Iris pigment epithelial cell (primary cell): ENCODE measurements at regions not wholly inside any gene's neighbourhood (a gene's known extent, or its start where the extent isn't known, plus 50 kb on each side); places are given as distances from the start of the nearest gene placed in this dataset.
A peak's percentile ranks its signal among the peaks of the same experiment; 100 is the strongest.
"Not testable (repeated sequence)": the region's sequence is repeated elsewhere in the genome, so short reads cannot be mapped to it uniquely, and the experiment has no call there.

Experiments used
- DNase-seq: peaks from one replicate; pipeline ENCODE4 v3.0.0-alpha.2; 2011; ENCODE audit warnings: low read depth

GRCh38 chr12:87092421-87092820 is 836.2 kb upstream of the MGAT4C start:
- DNase-seq = no peak

GRCh38 chr12:87086118-87086891 is 830.1 kb upstream of the MGAT4C start:
- peak; percentile 38 for DNase-seq

- DNase-seq = no peak
Measured at GRCh38 chr12:87085286-87085685, 829.1 kb upstream of the MGAT4C start.

GRCh38 chr12:87082756-87083155 is 826.6 kb upstream of the MGAT4C start:
- DNase-seq = peak; percentile 49

DNA sequence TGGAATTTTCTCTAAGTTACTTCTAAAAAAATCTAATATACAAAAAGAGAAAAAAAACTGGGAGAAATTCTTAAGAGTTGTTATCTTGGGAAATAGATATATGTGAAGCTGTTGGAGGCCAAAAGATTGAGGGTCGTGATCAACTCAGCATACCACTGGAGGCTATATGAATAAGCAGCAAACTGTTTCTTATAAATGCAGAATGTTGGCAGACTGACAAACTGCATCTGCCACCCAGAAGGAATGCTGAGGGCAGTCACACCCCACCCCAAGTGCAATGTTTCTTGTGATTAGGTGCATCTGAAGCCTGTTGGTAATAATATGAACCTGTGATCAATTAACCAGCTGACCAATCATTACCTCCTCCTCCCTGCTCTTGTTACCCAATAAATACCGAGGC is 818.6 kb upstream of the MGAT4C start:
- no peak for DNase-seq

DNA sequence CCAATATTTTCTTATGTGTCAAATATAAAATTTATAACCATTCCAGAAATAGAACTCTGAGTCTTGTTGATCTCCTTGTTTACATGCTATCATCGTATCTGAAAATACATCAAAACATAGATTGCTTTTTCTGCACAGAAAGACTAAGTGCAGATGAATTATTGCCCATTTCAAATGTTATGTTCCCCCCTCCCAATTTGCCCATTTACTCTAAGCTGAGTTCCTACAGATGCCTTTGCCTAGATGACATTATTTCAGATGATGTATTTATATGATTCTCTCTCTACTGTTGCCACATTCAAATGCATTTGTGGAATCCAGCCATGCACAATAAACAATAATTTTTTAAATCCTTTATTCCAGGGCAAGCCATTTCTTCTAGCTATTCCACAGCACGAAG is 810.1 kb upstream of the MGAT4C start:
- DNase-seq = no peak

DNA sequence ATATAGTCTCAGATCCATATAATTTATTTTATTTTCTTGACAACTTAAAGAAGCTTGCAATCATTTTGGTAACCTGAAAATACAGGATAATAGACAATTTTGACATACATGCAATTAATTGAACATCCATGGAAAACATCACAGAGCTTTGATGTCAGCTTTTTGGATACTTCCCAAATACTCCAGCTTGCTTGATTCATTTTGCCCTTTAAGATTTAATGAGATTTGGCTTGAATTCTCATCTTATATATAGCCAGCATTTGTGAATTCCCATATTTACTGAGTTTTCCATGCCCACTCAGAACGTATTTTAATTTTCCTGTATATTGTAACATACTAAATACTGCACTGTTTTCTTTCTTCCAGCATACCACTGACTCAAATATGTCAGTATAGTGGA is 803.0 kb upstream of the MGAT4C start:
- DNase-seq = no peak

- DNase-seq = peak; percentile 9
Measured at GRCh38 chr12:87054226-87054625, 798.0 kb upstream of the MGAT4C start.

GRCh38 chr12:87051621-87052020 is 795.4 kb upstream of the MGAT4C start:
- peak; percentile 8 for DNase-seq

- DNase-seq = no peak
Measured at GRCh38 chr12:87047691-87048090, 791.5 kb upstream of the MGAT4C start.

DNA sequence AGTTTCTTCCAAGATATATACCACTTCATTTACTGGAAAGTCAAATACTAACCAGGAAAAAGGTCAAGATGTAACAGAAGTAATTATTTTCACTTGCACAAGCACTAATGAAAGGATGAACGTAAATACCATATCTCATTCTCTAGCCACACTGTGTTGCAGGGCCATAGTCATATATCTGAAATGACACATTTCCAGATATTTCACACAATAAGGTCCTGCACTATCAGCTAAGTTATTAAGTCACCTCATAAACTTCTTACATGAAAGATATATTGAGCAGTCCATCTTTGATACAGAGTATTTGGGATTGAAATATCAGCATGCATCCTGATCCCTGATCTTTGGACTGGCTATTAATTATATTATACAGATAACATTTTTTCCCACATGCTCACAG is 783.3 kb upstream of the MGAT4C start:
- no peak for DNase-seq

GRCh38 chr12:87038098-87038497 is 781.9 kb upstream of the MGAT4C start:
- no peak for DNase-seq

DNA sequence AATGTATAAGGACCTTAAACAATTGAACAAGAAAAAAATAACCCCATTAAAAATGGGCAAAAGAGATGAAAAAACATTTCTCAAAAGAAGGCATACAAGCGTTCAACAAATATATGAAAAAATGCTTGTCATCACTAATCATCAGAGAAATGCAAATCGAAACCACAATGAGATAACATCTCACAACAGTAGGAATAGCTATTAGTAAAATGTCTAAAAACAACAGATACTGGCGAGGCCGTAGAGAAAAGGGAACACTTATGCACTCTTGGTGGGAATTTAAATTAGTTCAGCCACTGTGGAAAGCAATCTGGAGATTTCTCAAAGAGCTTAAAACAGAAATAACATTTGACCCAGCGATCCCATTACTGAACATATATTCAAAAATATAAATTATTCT is 769.8 kb upstream of the MGAT4C start:
- DNase-seq = peak; percentile 23

- DNase-seq = no peak
Measured at GRCh38 chr12:87021400-87021799, 765.2 kb upstream of the MGAT4C start.

DNA sequence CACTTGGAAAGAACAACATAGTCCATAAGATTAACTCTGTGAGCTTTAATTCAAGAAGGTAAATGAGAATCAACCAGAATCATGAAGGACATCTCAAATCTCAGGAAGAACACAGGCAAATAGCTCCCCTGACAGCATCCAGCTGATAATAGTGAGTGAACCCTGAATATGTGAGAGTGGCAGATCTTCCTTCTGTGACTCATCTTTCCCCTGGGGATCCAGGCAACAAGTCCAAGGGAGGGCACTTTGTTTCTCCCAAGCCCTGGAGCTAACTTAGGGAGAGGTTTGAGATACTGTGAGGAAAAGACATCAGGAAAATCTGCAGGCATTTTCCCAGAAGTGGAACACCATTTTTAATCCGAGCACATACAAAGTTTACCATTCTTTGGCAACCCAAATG is 763.9 kb upstream of the MGAT4C start:
- peak; percentile 5 for DNase-seq

GRCh38 chr12:87015352-87015751 is 759.2 kb upstream of the MGAT4C start:
- DNase-seq = no peak

- no peak for DNase-seq
Measured at GRCh38 chr12:87008785-87009384, 752.7 kb upstream of the MGAT4C start.

- no peak for DNase-seq
Measured at GRCh38 chr12:87001102-87001501, 744.9 kb upstream of the MGAT4C start.

DNA sequence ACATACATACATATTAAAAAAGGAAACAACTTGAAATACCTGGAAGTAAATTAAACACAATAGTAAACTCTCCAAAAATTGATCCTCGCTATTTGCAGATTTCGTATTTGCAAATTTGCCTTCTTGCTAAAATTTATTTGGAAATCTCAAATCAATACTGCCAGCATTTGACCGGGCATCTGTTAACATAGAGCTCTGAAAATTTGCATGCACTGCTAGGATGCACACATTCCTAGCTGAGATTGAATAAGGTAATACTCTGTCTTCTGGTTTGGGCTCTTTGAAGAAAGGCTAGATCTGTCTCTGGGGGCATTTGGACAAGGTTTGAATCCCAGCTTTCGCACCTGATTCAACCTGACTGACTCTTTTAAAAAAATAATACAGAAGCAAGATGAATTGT is 729.1 kb upstream of the MGAT4C start:
- no peak for DNase-seq

DNA sequence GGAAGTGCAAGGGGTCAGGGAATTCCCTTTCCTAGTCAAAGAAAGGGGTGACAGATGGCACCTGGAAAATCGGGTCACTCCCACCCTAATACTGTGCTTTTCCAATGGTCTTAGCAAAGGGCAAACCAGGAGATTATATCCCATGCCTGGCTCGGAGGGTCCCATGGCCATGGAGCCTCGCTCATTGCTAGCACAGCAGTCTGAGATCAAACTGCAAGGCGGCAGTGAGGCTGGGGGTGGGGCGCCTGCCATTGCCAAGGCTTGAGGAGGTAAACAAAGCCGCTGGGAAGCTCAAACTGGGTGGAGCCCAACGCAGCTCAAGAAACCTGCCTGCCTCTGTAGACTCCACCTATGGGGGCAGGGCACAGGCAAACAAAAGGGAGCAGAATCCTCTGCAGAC is 714.4 kb upstream of the MGAT4C start:
- DNase-seq = not testable (repeated sequence)

- no peak for DNase-seq
Measured at GRCh38 chr12:86959766-86960458, 703.7 kb upstream of the MGAT4C start.

GRCh38 chr12:86950444-86950843 is 694.3 kb upstream of the MGAT4C start:
- DNase-seq = no peak

- DNase-seq = no peak
Measured at GRCh38 chr12:86950043-86950442, 693.9 kb upstream of the MGAT4C start.
